ENCODE measurements at regions not wholly inside any gene's neighbourhood (a gene's known extent, or its start where the extent isn't known, plus 50 kb on each side); places are given as distances from the start of the nearest gene placed in this dataset.

DNA sequence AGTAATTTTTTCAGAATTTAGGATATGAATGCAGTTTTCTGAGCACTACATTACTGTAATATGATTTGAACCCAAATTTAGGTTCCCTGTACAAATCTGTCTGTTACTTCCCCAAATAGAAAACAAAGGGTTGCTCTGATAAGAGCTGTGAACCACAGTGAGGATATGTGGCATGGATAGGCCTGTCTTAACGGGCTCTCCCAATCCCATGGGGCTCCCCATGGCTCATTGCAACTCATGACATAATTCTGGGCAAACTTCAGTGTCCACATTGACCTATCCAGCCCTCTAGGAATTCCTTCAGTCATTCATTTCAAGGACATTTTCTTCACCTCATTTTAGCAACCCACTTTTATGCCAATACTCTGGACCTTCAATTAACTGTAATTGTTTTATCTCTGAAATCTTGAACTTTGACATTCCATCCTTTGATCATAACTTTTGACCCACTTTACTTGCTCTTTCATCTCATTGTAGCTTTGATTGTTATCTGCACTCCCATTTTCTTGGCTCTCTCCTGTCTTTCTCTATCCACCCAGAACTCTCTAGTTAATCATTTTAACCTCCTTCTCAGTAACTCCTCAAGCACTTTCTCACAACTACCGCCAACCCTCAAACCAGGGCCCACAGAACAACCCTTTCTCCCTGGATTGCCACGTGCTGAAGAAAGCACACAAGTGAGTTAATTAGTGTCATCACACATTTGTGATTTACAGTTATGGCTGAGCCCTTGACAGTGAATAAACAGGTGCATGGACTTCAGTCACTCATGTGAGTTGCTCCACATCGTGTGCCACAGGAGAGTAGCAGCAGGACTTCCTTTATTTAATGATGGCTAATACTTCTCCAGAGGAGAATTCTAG lies 94.9 kb upstream of the AADACL2 start:
- FAIRE-seq (no peak), DNase-seq (peak in 4 of 5 donors; percentile 24 to 58 (median 48))
- H3K4me3 ChIP-seq (ENCODE audit: low read length in 3 of 3), result no peak overlapping the region
- no peaks in the 10 kb centered on the region for H3K36me3 ChIP-seq (ENCODE audit: control insufficient read depth in 2 of 3, insufficient read depth in 3 of 3, low read length in 3 of 3)
- no peaks in the 10 kb centered on the region for H3K9me3 ChIP-seq (ENCODE audit: control insufficient read depth in 2 of 3, insufficient read depth in 1 of 3, low read length in 3 of 3)
- intact Hi-C loops (cut with DNase I), result no loop called here
- no peak for TF ChIP-seq CTCF (IDR thresholded peaks at IDR 0.05; ENCODE audit: borderline replicate concordance, extremely low read depth, insufficient read depth)
- H3K27me3 ChIP-seq (ENCODE audit: control insufficient read depth, insufficient read depth, low read length), result no peaks in the 10 kb centered on the region
- no peak overlapping the region for H3K27ac ChIP-seq (ENCODE audit: low read depth in 2 of 2, low read length in 2 of 2)
- H3K4me1 ChIP-seq (ENCODE audit: control insufficient read depth in 2 of 3, insufficient read depth in 2 of 3, low read depth in 1 of 3, low read length in 3 of 3), result peaks cover 0 to 2% (median 0%) of the 10 kb centered on the region in 3 donors
- no peak overlapping the region for H3K9ac ChIP-seq (ENCODE audit: low read length in 3 of 3)

- H3K27ac ChIP-seq (ENCODE audit: low read depth in 2 of 2, low read length in 2 of 2), result no peak overlapping the region
- FAIRE-seq (no peak), DNase-seq (no peak)
- TF ChIP-seq CTCF (IDR thresholded peaks at IDR 0.05; ENCODE audit: borderline replicate concordance, extremely low read depth, insufficient read depth), result no peak
- H3K4me1 ChIP-seq (ENCODE audit: control insufficient read depth in 2 of 3, insufficient read depth in 2 of 3, low read depth in 1 of 3, low read length in 3 of 3), result peaks cover 0 to 2% (median 0%) of the 10 kb centered on the region in 3 donors
- H3K4me3 ChIP-seq (ENCODE audit: low read length in 3 of 3), result no peak overlapping the region
- no peaks in the 10 kb centered on the region for H3K9me3 ChIP-seq (ENCODE audit: control insufficient read depth in 2 of 3, insufficient read depth in 1 of 3, low read length in 3 of 3)
- no peaks in the 10 kb centered on the region for H3K36me3 ChIP-seq (ENCODE audit: control insufficient read depth in 2 of 3, insufficient read depth in 3 of 3, low read length in 3 of 3)
- intact Hi-C loops (cut with DNase I), result no loop called here
- no peak overlapping the region for H3K9ac ChIP-seq (ENCODE audit: low read length in 3 of 3)
- H3K27me3 ChIP-seq (ENCODE audit: control insufficient read depth, insufficient read depth, low read length), result no peaks in the 10 kb centered on the region
Observed at GRCh38 chr3:151635905-151636304, 97.8 kb upstream of the AADACL2 start.

DNA sequence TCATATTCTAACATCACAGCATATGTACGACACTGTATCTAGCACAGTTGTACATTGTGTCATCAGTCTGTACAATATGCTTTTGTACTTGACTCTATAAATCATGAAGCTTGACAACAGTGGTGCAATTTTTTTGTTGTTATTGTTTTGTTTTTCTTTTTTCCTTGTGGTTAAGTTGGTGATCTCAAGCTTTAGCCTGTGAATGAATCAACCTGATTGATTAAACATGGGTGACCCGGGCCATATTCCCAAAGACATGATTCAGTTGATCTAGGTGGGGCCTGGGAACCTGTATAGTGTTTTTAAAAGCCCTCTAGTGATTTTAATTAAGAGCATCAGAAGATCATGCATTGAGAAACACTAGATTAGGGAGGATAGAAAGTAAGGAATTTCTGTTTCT lies 101.8 kb upstream of the AADACL2 start:
- H3K36me3 ChIP-seq (ENCODE audit: control insufficient read depth in 2 of 3, insufficient read depth in 3 of 3, low read length in 3 of 3), result no peaks in the 10 kb centered on the region
- H3K27ac ChIP-seq (ENCODE audit: low read depth in 2 of 2, low read length in 2 of 2), result no peak overlapping the region
- no peaks in the 10 kb centered on the region for H3K9me3 ChIP-seq (ENCODE audit: control insufficient read depth in 2 of 3, insufficient read depth in 1 of 3, low read length in 3 of 3)
- no peaks in the 10 kb centered on the region for H3K4me1 ChIP-seq (ENCODE audit: control insufficient read depth in 2 of 3, insufficient read depth in 2 of 3, low read depth in 1 of 3, low read length in 3 of 3)
- no peak overlapping the region for H3K4me3 ChIP-seq (ENCODE audit: low read length in 3 of 3)
- no peak for TF ChIP-seq CTCF (IDR thresholded peaks at IDR 0.05; ENCODE audit: borderline replicate concordance, extremely low read depth, insufficient read depth)
- no peak for DNase-seq
- no peak overlapping the region for H3K9ac ChIP-seq (ENCODE audit: low read length in 3 of 3)
- intact Hi-C loops (cut with DNase I), result no loop called here
- no peaks in the 10 kb centered on the region for H3K27me3 ChIP-seq (ENCODE audit: control insufficient read depth, insufficient read depth, low read length)
- FAIRE-seq, result no peak

All from kidney (tissue), 13 donors.